Mesenchymal stem cell (in vitro differentiated cells and primary cell): ENCODE measurements at regions not wholly inside any gene's neighbourhood (a gene's known extent, or its start where the extent isn't known, plus 50 kb on each side); places are given as distances from the start of the nearest gene placed in this dataset.
"Not testable (repeated sequence)": the region's sequence is repeated elsewhere in the genome, so short reads cannot be mapped to it uniquely, and the experiment has no call there.

Experiments
- DNase-seq: peaks from one replicate; pipeline ENCODE4 v3.0.0-alpha.2; 2013
- H2AFZ ChIP-seq: one replicate; pipeline ENCODE4 v1.6.1; 2013; ENCODE audit warnings: low read depth, mild to moderate bottlenecking, control low read depth, inconsistent platforms, low read length, moderate library complexity
- H2AK5ac ChIP-seq: 2 replicates; pipeline ENCODE4 v1.6.1; 2013; ENCODE audit warnings: low read length, moderate library complexity, mild to moderate bottlenecking, inconsistent platforms; ENCODE audit not compliant: severe bottlenecking
- H2BK120ac ChIP-seq: one replicate; pipeline ENCODE4 v1.6.1; 2013; ENCODE audit warnings: low read depth, mild to moderate bottlenecking, inconsistent platforms, low read length, moderate library complexity
- H2BK12ac ChIP-seq, 2 experiments: one replicate each; pipeline ENCODE4 v1.6.1; 2013; ENCODE audit warnings: inconsistent platforms in 2 of 2, low read length in 2 of 2, mild to moderate bottlenecking in 2 of 2, moderate library complexity in 2 of 2, control low read depth in 1 of 2
- H2BK15ac ChIP-seq: one replicate; pipeline ENCODE4 v1.6.1; 2013; ENCODE audit warnings: mild to moderate bottlenecking, low read depth, inconsistent platforms; ENCODE audit not compliant: poor library complexity, severe bottlenecking
- H2BK5ac ChIP-seq: 2 replicates; pipeline ENCODE4 v1.6.1; 2013; ENCODE audit warnings: low read depth, mild to moderate bottlenecking, low read length, control low read depth, inconsistent platforms; ENCODE audit not compliant: poor library complexity, severe bottlenecking
- H3K14ac ChIP-seq, 2 experiments: one replicate each; pipeline ENCODE4 v1.6.1; 2013; ENCODE audit warnings: inconsistent platforms in 2 of 2, low read length in 2 of 2, control low read depth in 1 of 2, mild to moderate bottlenecking in 1 of 2, moderate library complexity in 1 of 2
- H3K18ac ChIP-seq, 2 experiments: one replicate each; pipeline ENCODE4 v1.6.1; 2013; ENCODE audit warnings: inconsistent platforms in 2 of 2, low read length in 2 of 2, control low read depth in 1 of 2, low read depth in 1 of 2, mild to moderate bottlenecking in 1 of 2
- H3K23ac ChIP-seq, 2 experiments: one replicate each; pipeline ENCODE4 v1.6.1; 2013; ENCODE audit warnings: inconsistent platforms in 2 of 2, low read length in 2 of 2, mild to moderate bottlenecking in 2 of 2, moderate library complexity in 2 of 2, control low read depth in 1 of 2
- H3K27ac ChIP-seq: 2 replicates; pipeline ENCODE4 v1.5.1; 2013; ENCODE audit warnings: mild to moderate bottlenecking, moderate library complexity, low read length, control low read depth, inconsistent platforms; ENCODE audit not compliant: poor library complexity, severe bottlenecking
- H3K27me3 ChIP-seq, 2 experiments: 2 replicates each; pipeline versions ENCODE4 v1.6.1 to v1.7.0; 2013; ENCODE audit warnings: low read length in 2 of 2, mild to moderate bottlenecking in 2 of 2, moderate library complexity in 2 of 2, control low read depth in 1 of 2, inconsistent platforms in 1 of 2; ENCODE audit not compliant: control insufficient read depth in 1 of 2, insufficient read depth in 1 of 2
- H3K36me3 ChIP-seq, 2 experiments: 2 replicates each; pipeline versions ENCODE4 v1.6.1 to v1.7.0; 2013; ENCODE audit warnings: low read length in 2 of 2, control low read depth in 1 of 2, inconsistent platforms in 1 of 2, low read depth in 1 of 2, mild to moderate bottlenecking in 1 of 2; ENCODE audit not compliant: insufficient read depth in 2 of 2, control insufficient read depth in 1 of 2
- H3K4ac ChIP-seq, 2 experiments: one replicate each; pipeline ENCODE4 v1.6.1; 2013; ENCODE audit warnings: inconsistent platforms in 2 of 2, low read length in 2 of 2, mild to moderate bottlenecking in 2 of 2, moderate library complexity in 2 of 2, control low read depth in 1 of 2, low read depth in 1 of 2
- H3K4me1 ChIP-seq: 2 replicates; pipeline ENCODE4 v1.6.1; 2013; ENCODE audit warnings: low read depth, low read length, control low read depth; ENCODE audit not compliant: control insufficient read depth, insufficient read depth
- H3K4me2 ChIP-seq: 2 replicates; pipeline ENCODE4 v1.6.1; 2013; ENCODE audit warnings: low read length, mild to moderate bottlenecking, inconsistent platforms; ENCODE audit not compliant: poor library complexity, severe bottlenecking
- H3K4me3 ChIP-seq, 2 experiments: 2 replicates each; pipeline versions ENCODE4 v1.5.1 to v1.7.0; 2013; ENCODE audit warnings: low read length in 2 of 2, mild to moderate bottlenecking in 2 of 2, control low read depth in 1 of 2, low read depth in 1 of 2; ENCODE audit not compliant: insufficient read depth in 1 of 2
- H3K79me1 ChIP-seq: replicated peaks from 2 replicates; pipeline ENCODE4 v1.6.1; 2013; ENCODE audit warnings: mild to moderate bottlenecking, control low read depth, low read length, inconsistent platforms; ENCODE audit not compliant: poor library complexity, severe bottlenecking
- H3K9ac ChIP-seq: 2 replicates; pipeline ENCODE4 v1.7.0; 2013; ENCODE audit warnings: mild to moderate bottlenecking, low read length, moderate library complexity
- H3K9me3 ChIP-seq: 2 replicates; pipeline ENCODE4 v1.7.0; 2013; ENCODE audit warnings: mild to moderate bottlenecking, low read length; ENCODE audit not compliant: control insufficient read depth
- H4K8ac ChIP-seq: one replicate; pipeline ENCODE4 v1.6.1; 2013; ENCODE audit warnings: inconsistent platforms, mild to moderate bottlenecking, low read length, moderate library complexity
- H4K91ac ChIP-seq: one replicate; pipeline ENCODE4 v1.6.1; 2013; ENCODE audit warnings: mild to moderate bottlenecking, low read length, inconsistent platforms
- WGBS: methylation state at CpG from one replicate; pipeline ENCODE4 v1.1.7; 2013; ENCODE audit warnings: mixed read lengths; 5-methylcytosine and 5-hydroxymethylcytosine counted together

GRCh38 chr18:27520401-27520800 lies 335.3 kb upstream of the CHST9 start:
- Histone ChIP-seq H3K4ac (no peak overlapping the region), H4K8ac (no peak overlapping the region), H3K4me2 (no peak overlapping the region), H3K9ac (no peak overlapping the region), H3K4me1 (no peaks in the 10 kb centered on the region), H3K36me3 (no peaks in the 10 kb centered on the region), H3K18ac (no peak overlapping the region), H2BK5ac (no peak overlapping the region), H2BK120ac (no peak overlapping the region), H2BK12ac (no peak overlapping the region), H4K91ac (no peak overlapping the region), H3K79me1 (no peaks in the 10 kb centered on the region), H3K14ac (no peak overlapping the region), H3K27me3 (no peaks in the 10 kb centered on the region), H2BK15ac (no peak overlapping the region), H3K23ac (no peak overlapping the region), H3K9me3 (no peaks in the 10 kb centered on the region), H3K27ac (no peak overlapping the region), H3K4me3 (no peak overlapping the region), H2AFZ (no peak overlapping the region), H2AK5ac (no peak overlapping the region)
- DNase-seq: no peak
- 89% methylated on average over 2 of the region's 2 CpGs for WGBS

- not testable (repeated sequence) for H3K9me3 ChIP-seq, H3K79me1 ChIP-seq, H3K18ac ChIP-seq, H2BK120ac ChIP-seq, H3K4me1 ChIP-seq, H2AK5ac ChIP-seq, H3K14ac ChIP-seq, H3K4me3 ChIP-seq, H3K9ac ChIP-seq, H3K36me3 ChIP-seq, H3K4me2 ChIP-seq, H3K23ac ChIP-seq, H2BK12ac ChIP-seq, DNase-seq, H2BK5ac ChIP-seq, H2AFZ ChIP-seq, H3K4ac ChIP-seq, H4K91ac ChIP-seq, H3K27ac ChIP-seq, H2BK15ac ChIP-seq, H4K8ac ChIP-seq, H3K27me3 ChIP-seq
- WGBS: 85% methylated on average over 21 of the region's 21 CpGs
These were observed 325.0 kb upstream of the CHST9 start for GRCh38 chr18:27510036-27510633.

GRCh38 chr18:27501671-27502070 lies 316.6 kb upstream of the CHST9 start:
- H3K14ac ChIP-seq: no peak overlapping the region
- H3K4ac ChIP-seq: no peak overlapping the region
- H2BK15ac ChIP-seq: no peak overlapping the region
- H3K27ac ChIP-seq: no peak overlapping the region
- H2BK120ac ChIP-seq: no peak overlapping the region
- WGBS: 89% methylated on average over 4 of the region's 4 CpGs
- H3K9me3 ChIP-seq: peaks cover 4% of the 10 kb centered on the region
- no peak overlapping the region for H3K4me3 ChIP-seq
- no peak overlapping the region for H3K23ac ChIP-seq
- no peaks in the 10 kb centered on the region for H3K4me1 ChIP-seq
- H3K27me3 ChIP-seq: peaks cover 0 to 4% of the 10 kb centered on the region in 2 experiments
- no peak overlapping the region for H2BK12ac ChIP-seq
- H3K36me3 ChIP-seq: no peaks in the 10 kb centered on the region
- H3K18ac ChIP-seq: no peak overlapping the region
- H3K4me2 ChIP-seq: no peak overlapping the region
- no peak overlapping the region for H2AFZ ChIP-seq
- H3K79me1 ChIP-seq: no peaks in the 10 kb centered on the region
- DNase-seq: no peak
- H4K8ac ChIP-seq: no peak overlapping the region
- H2AK5ac ChIP-seq: no peak overlapping the region
- no peak overlapping the region for H2BK5ac ChIP-seq
- H4K91ac ChIP-seq: no peak overlapping the region
- H3K9ac ChIP-seq: no peak overlapping the region

DNA sequence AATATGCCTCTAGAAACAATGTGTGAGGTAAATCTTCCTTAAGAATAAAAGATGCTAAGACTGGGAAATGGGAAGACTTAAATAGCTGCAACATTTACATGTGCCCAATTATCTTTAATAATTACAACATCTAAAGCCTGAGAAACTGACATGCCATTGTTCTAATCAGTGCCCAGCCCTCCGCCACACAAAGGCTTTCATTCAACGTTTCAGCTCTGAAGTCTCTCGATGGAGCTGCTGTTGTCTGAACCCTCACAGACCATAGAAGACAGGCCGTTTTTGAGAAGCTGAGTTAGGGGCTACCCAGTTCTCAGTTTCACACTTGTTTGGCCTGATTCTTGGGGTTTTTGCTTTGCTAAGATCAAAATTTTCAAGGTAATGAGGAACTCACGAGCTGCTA lies 315.4 kb upstream of the CHST9 start:
- WGBS: 90% methylated on average over 4 of the region's 5 CpGs
- Histone ChIP-seq H3K9ac (no peak overlapping the region), H3K36me3 (no peaks in the 10 kb centered on the region), H3K4me3 (no peak overlapping the region), H3K27ac (no peak overlapping the region), H2AFZ (no peak overlapping the region), H4K91ac (no peak overlapping the region), H3K79me1 (no peaks in the 10 kb centered on the region), H3K18ac (no peak overlapping the region), H2BK120ac (no peak overlapping the region), H3K14ac (no peak overlapping the region), H3K4ac (no peak overlapping the region), H3K27me3 (peaks cover 0 to 4% of the 10 kb centered on the region in 2 experiments), H2BK12ac (no peak overlapping the region), H2BK15ac (no peak overlapping the region), H4K8ac (no peak overlapping the region), H3K4me1 (no peaks in the 10 kb centered on the region), H3K9me3 (peaks cover 4% of the 10 kb centered on the region), H3K23ac (no peak overlapping the region), H2BK5ac (no peak overlapping the region), H2AK5ac (no peak overlapping the region), H3K4me2 (no peak overlapping the region)
- DNase-seq: no peak
